Testis (tissue), 2 donors: ENCODE measurements at regions not wholly inside any gene's neighbourhood (a gene's known extent, or its start where the extent isn't known, plus 50 kb on each side); places are given as distances from the start of the nearest gene placed in this dataset.

Experiments
- DNase-seq: peaks from one replicate; pipeline ENCODE4 v3.0.0-alpha.2; 2019
- H3K27ac ChIP-seq, 2 donors: fragments of 200-600 bp; sonication (generic); one replicate each; pipeline ENCODE4 v1.5.1; 2019
- H3K27me3 ChIP-seq: fragments of 200-600 bp; sonication (generic); one replicate; pipeline ENCODE4 v1.5.1; 2019
- H3K36me3 ChIP-seq: fragments of 200-600 bp; sonication (generic); one replicate; pipeline ENCODE4 v1.5.1; 2017; ENCODE audit warnings: low read depth; ENCODE audit errors: missing control alignments
- H3K4me1 ChIP-seq: fragments of 200-600 bp; sonication (generic); one replicate; pipeline ENCODE4 v1.5.1; 2019
- H3K4me3 ChIP-seq, 2 donors: fragments of 200-600 bp; sonication (generic); one replicate each; pipeline ENCODE4 v1.5.1; 2017 to 2019
- H3K9me3 ChIP-seq: fragments of 200-600 bp; sonication (generic); one replicate; pipeline ENCODE4 v1.5.1; 2017
- CTCF ChIP-seq, 3 experiments: fragments of 450-650 bp in 2 of 3; fragments of 200-600 bp in 1 of 3; sonication (generic) in 1 of 3; IDR thresholded peaks; one replicate each; pipeline ENCODE4 v1.5.1; 2016 to 2019; ENCODE audit warnings: antibody characterized with exemption in 3 of 3, mild to moderate bottlenecking in 2 of 3, moderate library complexity in 1 of 3
- POLR2A ChIP-seq: fragments of 450-650 bp; IDR thresholded peaks from one replicate; pipeline ENCODE4 v1.6.1; 2017; ENCODE audit warnings: antibody characterized with exemption, mild to moderate bottlenecking, moderate library complexity
- WGBS, 2 donors: methylation state at CpG; one replicate each; pipeline ENCODE4 v1.1.5; 2018; 5-methylcytosine and 5-hydroxymethylcytosine counted together
- intact Hi-C: fragments of 100-400 bp; cut with DNase I; formaldehyde crosslinking; loops from one replicate; pipeline ENCODE4 v1.15.1; 2023; ENCODE audit warnings: low total_unique reads

- intact Hi-C loops, result no loop called here
- Histone ChIP-seq H3K4me1 (no peaks in the 10 kb centered on the region), H3K9me3 (no peaks in the 10 kb centered on the region), H3K27me3 (no peaks in the 10 kb centered on the region), H3K36me3 (no peaks in the 10 kb centered on the region), H3K4me3 (no peak overlapping the region), H3K27ac (no peak overlapping the region)
- no peak for DNase-seq
- 83 to 97% methylated on average over 3 of the region's 3 CpGs for WGBS, 2 donors
- TF ChIP-seq POLR2A, result no peak
- TF ChIP-seq CTCF (IDR thresholded peaks at IDR 0.05), result no peak
Observed at GRCh38 chr13:64755961-64756360, 2474.2 kb downstream of the PCDH9 start.

GRCh38 chr13:64753233-64754000, 2476.7 kb downstream of the PCDH9 start:
- no peak for TF ChIP-seq CTCF (IDR thresholded peaks at IDR 0.05)
- 76 to 82% methylated on average over 2 of the region's 2 CpGs for WGBS, 2 donors
- intact Hi-C loops, result no loop called here

GRCh38 chr13:64749301-64749700, 2480.8 kb downstream of the PCDH9 start:
- H3K27ac ChIP-seq, result no peak overlapping the region
- WGBS, 2 donors, result 75 to 87% methylated on average over 4 of the region's 4 CpGs
- intact Hi-C loops, result no loop called here
- no peaks in the 10 kb centered on the region for H3K4me1 ChIP-seq
- DNase-seq, result no peak
- no peak overlapping the region for H3K4me3 ChIP-seq
- H3K27me3 ChIP-seq, result no peaks in the 10 kb centered on the region
- no peaks in the 10 kb centered on the region for H3K36me3 ChIP-seq
- no peak for TF ChIP-seq CTCF (IDR thresholded peaks at IDR 0.05)
- TF ChIP-seq POLR2A, result no peak
- no peaks in the 10 kb centered on the region for H3K9me3 ChIP-seq

More at GRCh38 chr13:64753233-64754000, 2476.7 kb downstream of the PCDH9 start:
- Histone ChIP-seq H3K27me3 (no peaks in the 10 kb centered on the region), H3K4me3 (no peak overlapping the region), H3K27ac (no peak overlapping the region), H3K36me3 (no peaks in the 10 kb centered on the region), H3K9me3 (no peaks in the 10 kb centered on the region), H3K4me1 (no peaks in the 10 kb centered on the region)
- DNase-seq, result no peak

GRCh38 chr13:64746845-64747244, 2483.3 kb downstream of the PCDH9 start:
- Histone ChIP-seq H3K9me3 (no peaks in the 10 kb centered on the region), H3K36me3 (no peaks in the 10 kb centered on the region), H3K27ac (no peak overlapping the region), H3K4me1 (no peaks in the 10 kb centered on the region), H3K27me3 (no peaks in the 10 kb centered on the region), H3K4me3 (no peak overlapping the region)
- TF ChIP-seq POLR2A, result no peak
- TF ChIP-seq CTCF (IDR thresholded peaks at IDR 0.05), result no peak
- intact Hi-C loops, result no loop called here
- WGBS, 2 donors, result 84 to 89% methylated on average over 2 of the region's 2 CpGs
- DNase-seq, result no peak

- DNase-seq, result no peak
- Histone ChIP-seq H3K4me1 (no peaks in the 10 kb centered on the region), H3K27ac (no peak overlapping the region), H3K27me3 (no peaks in the 10 kb centered on the region), H3K4me3 (no peak overlapping the region), H3K9me3 (no peaks in the 10 kb centered on the region), H3K36me3 (no peaks in the 10 kb centered on the region)
- TF ChIP-seq POLR2A (no peak), CTCF (IDR thresholded peaks at IDR 0.05) (no peak)
- intact Hi-C loops, result no loop called here
- 96 to 97% methylated on average over 2 of the region's 2 CpGs for WGBS, 2 donors
Observed at GRCh38 chr13:64740493-64740892, 2489.6 kb downstream of the PCDH9 start.
